ENCODE measurements at regions not wholly inside any gene's neighbourhood (a gene's known extent, or its start where the extent isn't known, plus 50 kb on each side); places are given as distances from the start of the nearest gene placed in this dataset.
"Not testable (repeated sequence)": the region's sequence is repeated elsewhere in the genome, so short reads cannot be mapped to it uniquely, and the experiment has no call there.

- TF ChIP-seq, protein P1, sequence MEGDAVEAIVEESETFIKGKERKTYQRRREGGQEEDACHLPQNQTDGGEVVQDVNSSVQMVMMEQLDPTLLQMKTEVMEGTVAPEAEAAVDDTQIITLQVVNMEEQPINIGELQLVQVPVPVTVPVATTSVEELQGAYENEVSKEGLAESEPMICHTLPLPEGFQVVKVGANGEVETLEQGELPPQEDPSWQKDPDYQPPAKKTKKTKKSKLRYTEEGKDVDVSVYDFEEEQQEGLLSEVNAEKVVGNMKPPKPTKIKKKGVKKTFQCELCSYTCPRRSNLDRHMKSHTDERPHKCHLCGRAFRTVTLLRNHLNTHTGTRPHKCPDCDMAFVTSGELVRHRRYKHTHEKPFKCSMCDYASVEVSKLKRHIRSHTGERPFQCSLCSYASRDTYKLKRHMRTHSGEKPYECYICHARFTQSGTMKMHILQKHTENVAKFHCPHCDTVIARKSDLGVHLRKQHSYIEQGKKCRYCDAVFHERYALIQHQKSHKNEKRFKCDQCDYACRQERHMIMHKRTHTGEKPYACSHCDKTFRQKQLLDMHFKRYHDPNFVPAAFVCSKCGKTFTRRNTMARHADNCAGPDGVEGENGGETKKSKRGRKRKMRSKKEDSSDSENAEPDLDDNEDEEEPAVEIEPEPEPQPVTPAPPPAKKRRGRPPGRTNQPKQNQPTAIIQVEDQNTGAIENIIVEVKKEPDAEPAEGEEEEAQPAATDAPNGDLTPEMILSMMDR (conservative IDR thresholded peaks at IDR 0.05; ENCODE audit: low read depth, low read length) = peak; percentile 43
- no peak overlapping the region for H3K4me3 ChIP-seq (ENCODE audit: low read depth, low read length)
- peak; percentile 28 for DNase-seq (ENCODE audit: low read depth)
Measured at GRCh38 chr6:22766979-22767378, 197.6 kb downstream of the HDGFL1 start.

DNA sequence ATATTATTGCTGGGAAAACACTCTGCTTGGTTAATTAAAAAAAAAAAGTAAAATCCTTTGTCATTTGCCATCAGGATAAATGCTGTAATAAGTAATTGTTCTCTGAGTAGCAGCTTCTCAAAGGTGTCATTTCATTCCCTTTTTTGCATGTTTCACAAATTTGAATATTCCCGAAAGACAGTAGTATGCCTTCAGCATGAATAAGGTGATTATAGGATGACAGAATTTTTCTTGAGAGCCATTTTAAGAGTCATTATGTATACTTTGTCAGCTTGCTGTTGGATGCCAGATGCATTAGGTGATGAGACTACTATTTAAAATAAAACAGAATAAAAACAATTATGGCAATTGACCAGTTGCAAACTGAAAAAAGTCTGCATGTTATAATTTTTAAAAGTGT, 200.7 kb downstream of the HDGFL1 start:
- TF ChIP-seq, protein P1 (conservative IDR thresholded peaks at IDR 0.05; ENCODE audit: low read depth, low read length) = no peak
- DNase-seq (ENCODE audit: low read depth) = no peak
- no peak overlapping the region for H3K4me3 ChIP-seq (ENCODE audit: low read depth, low read length)

- no peak for DNase-seq (ENCODE audit: low read depth)
- TF ChIP-seq, protein P1 (conservative IDR thresholded peaks at IDR 0.05; ENCODE audit: low read depth, low read length) = no peak
- H3K4me3 ChIP-seq (ENCODE audit: low read depth, low read length) = no peak overlapping the region
Measured at GRCh38 chr6:22774129-22774528, 204.8 kb downstream of the HDGFL1 start.

GRCh38 chr6:22778438-22778837, 209.1 kb downstream of the HDGFL1 start:
- not testable (repeated sequence) for DNase-seq (ENCODE audit: low read depth); H3K4me3 ChIP-seq (ENCODE audit: low read depth, low read length)

DNA sequence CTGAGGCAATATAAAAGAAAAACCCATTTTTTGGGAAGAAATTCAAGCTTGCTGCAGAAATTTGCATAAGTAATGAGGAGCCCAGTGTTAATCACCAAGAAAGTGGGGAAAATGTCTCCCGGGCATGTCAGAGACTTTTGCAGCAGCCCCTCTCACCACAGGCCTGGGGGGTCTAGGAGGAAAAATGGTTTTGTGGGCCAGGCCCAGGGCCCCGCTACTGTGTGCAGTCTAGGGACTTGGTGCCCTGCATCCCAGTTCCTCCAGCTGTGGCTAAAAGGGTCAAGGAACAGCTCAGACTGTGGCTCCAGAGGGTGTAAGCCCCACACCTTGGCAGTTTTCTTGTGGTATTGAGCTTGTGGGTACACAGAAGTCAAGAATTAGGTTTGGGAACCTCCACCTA, 209.7 kb downstream of the HDGFL1 start:
- TF ChIP-seq, protein P1 (conservative IDR thresholded peaks at IDR 0.05; ENCODE audit: low read depth, low read length) = no peak
- DNase-seq (ENCODE audit: low read depth) = no peak

GRCh38 chr6:22783931-22784330, 214.6 kb downstream of the HDGFL1 start:
- TF ChIP-seq, protein P1 (conservative IDR thresholded peaks at IDR 0.05; ENCODE audit: low read depth, low read length) = no peak
- no peak for DNase-seq (ENCODE audit: low read depth)
- H3K4me3 ChIP-seq (ENCODE audit: low read depth, low read length) = no peak overlapping the region

More for the DNA sequence above, 209.7 kb downstream of the HDGFL1 start:
- H3K4me3 ChIP-seq (ENCODE audit: low read depth, low read length) = no peak overlapping the region

DNA sequence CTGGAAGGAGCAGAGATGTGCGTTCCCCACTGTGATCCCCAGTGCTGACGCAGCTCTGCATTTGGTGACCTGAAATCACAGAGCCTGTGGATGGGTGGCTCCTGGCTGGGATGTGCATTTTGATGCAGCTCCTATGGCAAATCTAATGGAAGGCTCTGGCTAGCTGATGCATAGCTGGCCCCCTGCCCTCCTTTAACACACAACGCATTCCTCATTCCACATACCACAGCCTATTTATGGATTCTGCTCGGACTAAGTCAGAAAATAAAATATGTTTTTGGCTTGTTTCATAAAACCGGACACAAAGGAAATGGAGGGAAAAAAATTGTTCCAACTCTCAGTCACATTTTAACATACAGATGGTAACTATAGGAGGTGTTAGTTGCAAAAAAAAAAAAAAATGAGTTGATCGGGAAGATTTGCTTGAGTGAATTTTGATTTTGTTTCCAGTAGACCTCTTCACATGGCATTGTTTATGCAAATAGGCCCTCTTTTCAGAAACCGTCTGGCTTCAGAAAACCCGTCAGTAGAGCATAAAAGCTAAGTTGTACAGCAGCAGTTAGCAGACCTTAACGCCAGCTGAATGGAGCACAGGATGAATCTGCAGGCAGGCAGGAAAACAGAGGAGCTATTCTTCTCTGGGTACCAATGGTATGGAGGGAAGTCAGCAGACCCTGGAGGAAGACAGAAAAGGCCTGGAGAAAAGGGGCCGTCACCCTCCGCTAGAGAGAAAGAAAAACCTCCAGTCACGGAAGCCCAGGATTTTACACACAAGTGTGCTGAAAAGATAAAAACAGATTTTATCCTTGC, 215.4 kb downstream of the HDGFL1 start:
- H3K4me3 ChIP-seq (ENCODE audit: low read depth, low read length) = no peak overlapping the region
- TF ChIP-seq, protein P1 (conservative IDR thresholded peaks at IDR 0.05; ENCODE audit: low read depth, low read length) = no peak
- peak; percentile 50 for DNase-seq (ENCODE audit: low read depth)
